GM12878 (cell line): ENCODE measurements at regions not wholly inside any gene's neighbourhood (a gene's known extent, or its start where the extent isn't known, plus 50 kb on each side); places are given as distances from the start of the nearest gene placed in this dataset.
A peak's percentile ranks its signal among the peaks of the same experiment; 100 is the strongest.
"Not testable (repeated sequence)": the region's sequence is repeated elsewhere in the genome, so short reads cannot be mapped to it uniquely, and the experiment has no call there.

ENCODE experiments used
- ATAC-seq: fragments of 200-7000 bp; cut with Tn5 transposase; 3 replicates; pipeline ENCODE4 v1.9.1; 2020; ENCODE audit warnings: mild to moderate bottlenecking, moderate library complexity
- BruUV-seq: library from RNA; stranded (reverse); fragments of 400-500 nt; replicated peaks from 2 replicates; lab custom pipeline; 2021; lab: Mats Ljungman, UMichigan
- CTCF ChIA-PET: fragments of 300-600 bp; sonication (Branson Sonifier 250); formaldehyde crosslinking; extraction: SDS; loops from one replicate; lab custom pipeline; 2021; ENCODE audit warnings: inconsistent platforms; lab: Yijun Ruan, JAX
- POLR2A ChIA-PET: fragments of 350-600 bp; formaldehyde crosslinking; extraction: SDS; loops from one replicate; lab custom pipeline; 2021; ENCODE audit warnings: inconsistent platforms; lab: Charles Lee
- RAD21 ChIA-PET: fragments of 300-600 bp; sonication (Branson Sonifier 250); formaldehyde crosslinking; loops from one replicate; lab custom pipeline; 2023; ENCODE audit warnings: antibody characterized with exemption; ENCODE audit not compliant: unreplicated experiment; lab: Charles Lee
- SMC1A ChIA-PET: fragments of 300-600 bp; sonication (Branson Sonifier 250); formaldehyde crosslinking; loops from one replicate; lab custom pipeline; 2023; ENCODE audit not compliant: unreplicated experiment, uncharacterized antibody; lab: Charles Lee
- DNase-seq: peaks from one replicate; pipeline ENCODE4 v3.0.0-alpha.2; 2011; ENCODE audit warnings: low read depth, low spot score
- FAIRE-seq: peaks from 3 replicates; lab custom pipeline; 2011; peaks lifted over from hg19 to GRCh38; lab: Jason Lieb, UNC
- H2AFZ ChIP-seq: 2 replicates; pipeline ENCODE4 v1.6.0; 2011; ENCODE audit warnings: low read depth, low read length, control low read depth; ENCODE audit not compliant: control insufficient read depth
- H3K27ac ChIP-seq: 2 replicates; pipeline ENCODE4 v1.5.1; 2011; ENCODE audit warnings: control low read depth; ENCODE audit not compliant: control insufficient read depth, insufficient read depth
- H3K27me3 ChIP-seq, 2 experiments: replicated peaks in 1 of 2; 2 replicates each; pipeline versions ENCODE4 v1.6.0 to v1.6.1; 2011; ENCODE audit warnings: low read length in 1 of 2; ENCODE audit not compliant: control insufficient read depth in 2 of 2, insufficient read depth in 2 of 2
- H3K36me3 ChIP-seq, 2 experiments: 2 replicates each; pipeline ENCODE4 v1.5.1; 2011; ENCODE audit warnings: low read length in 1 of 2; ENCODE audit not compliant: control insufficient read depth in 2 of 2, insufficient read depth in 2 of 2
- H3K4me1 ChIP-seq: 2 replicates; pipeline ENCODE4 v1.6.1; 2011; ENCODE audit warnings: mild to moderate bottlenecking, low read length, moderate library complexity, mixed read lengths; ENCODE audit not compliant: control insufficient read depth, insufficient read depth
- H3K4me2 ChIP-seq: 2 replicates; pipeline ENCODE4 v1.6.0; 2011; ENCODE audit warnings: control low read depth; ENCODE audit not compliant: control insufficient read depth, insufficient read depth
- H3K4me3 ChIP-seq: fragments of 200-600 bp; sonication (generic); 2 replicates; pipeline ENCODE4 v1.5.1; 2016
- H3K79me2 ChIP-seq: 2 replicates; pipeline ENCODE4 v1.6.0; 2011; ENCODE audit warnings: low read length; ENCODE audit not compliant: control insufficient read depth, insufficient read depth
- H3K9ac ChIP-seq: 2 replicates; pipeline ENCODE4 v1.8.0; 2011; ENCODE audit warnings: low read length, control low read depth, mixed read lengths; ENCODE audit not compliant: control insufficient read depth, insufficient read depth
- H3K9me3 ChIP-seq: replicated peaks from 3 replicates; pipeline ENCODE4 v1.5.1; 2011; ENCODE audit warnings: mild to moderate bottlenecking, low read length; ENCODE audit not compliant: control insufficient read depth, insufficient read depth
- H4K20me1 ChIP-seq: 2 replicates; pipeline ENCODE4 v1.6.0; 2011; ENCODE audit not compliant: control insufficient read depth, insufficient read depth
- PRDM15 ChIP-seq: fragments of 450-650 bp; formaldehyde crosslinking; IDR thresholded peaks from 2 replicates; pipeline ENCODE4 v1.4.0; 2020; ENCODE audit warnings: mild to moderate bottlenecking, moderate library complexity
- ZBTB4 ChIP-seq: fragments of 450-650 bp; formaldehyde crosslinking; IDR thresholded peaks from 2 replicates; pipeline ENCODE4 v1.4.0; 2022; ENCODE audit warnings: mild to moderate bottlenecking, moderate library complexity
- WGBS: methylation state at CpG from one replicate; pipeline ENCODE4 v1.1.6; 2016; ENCODE audit warnings: low lambda C conversion rate; ENCODE audit not compliant: insufficient replicate concordance, insufficient coverage; ENCODE audit errors: missing lambda C conversion rate; 5-methylcytosine and 5-hydroxymethylcytosine counted together
- in situ Hi-C: fragments of 300-500 bp; cut with MboI; formaldehyde crosslinking; loops from 9 replicates; pipeline ENCODE4 v1.14.3; 2018; ENCODE audit warnings: mixed read lengths
- intact Hi-C: fragments of 100-400 bp; cut with micrococcal nuclease; formaldehyde crosslinking; loops from one replicate; pipeline ENCODE4 v1.14.2; 2022; ENCODE audit not compliant: unreplicated experiment
- TF ChIP-seq, protein P1 (sequence below): fragments of 450-650 bp; IDR thresholded peaks from 2 replicates; pipeline ENCODE4 v1.6.1; 2017; ENCODE audit warnings: mild to moderate bottlenecking, moderate library complexity
- TF ChIP-seq, protein P2 (sequence below): fragments of 450-650 bp; IDR thresholded peaks from 2 replicates; pipeline ENCODE4 v1.6.1; 2017; ENCODE audit warnings: mild to moderate bottlenecking, moderate library complexity

DNA sequence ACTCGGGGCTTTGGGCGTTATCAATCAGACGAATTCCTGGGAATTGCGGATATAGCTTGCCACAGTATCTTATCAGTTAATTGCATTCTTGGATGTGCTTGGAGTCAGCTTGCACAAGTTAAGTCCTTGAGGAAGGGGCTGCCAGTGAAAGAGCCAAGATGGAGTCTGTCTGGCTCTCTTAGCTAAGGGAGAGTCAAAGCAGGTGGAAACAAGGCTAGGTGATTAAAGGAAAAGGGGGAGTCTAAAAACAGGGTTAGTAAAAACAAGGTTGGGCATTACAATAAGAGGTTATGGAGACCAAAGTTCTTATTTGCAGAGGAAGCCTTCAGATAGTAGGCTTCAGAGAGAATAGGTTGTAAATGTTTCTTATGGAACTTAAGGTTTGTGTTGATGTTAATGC is 149.2 kb downstream of the RRAGB start:
- SMC1A ChIA-PET: interaction anchor here (1.2 kb wide), 2 partner anchors 24 to 151 kb away, joined by 3 read pairs; no protein-coding TSS in a partner anchor

More for the DNA sequence above, 149.2 kb downstream of the RRAGB start:
- TF ChIP-seq ZBTB4 (CRISPR knock-in tag): peak; percentile 84
- TF ChIP-seq, protein P1, sequence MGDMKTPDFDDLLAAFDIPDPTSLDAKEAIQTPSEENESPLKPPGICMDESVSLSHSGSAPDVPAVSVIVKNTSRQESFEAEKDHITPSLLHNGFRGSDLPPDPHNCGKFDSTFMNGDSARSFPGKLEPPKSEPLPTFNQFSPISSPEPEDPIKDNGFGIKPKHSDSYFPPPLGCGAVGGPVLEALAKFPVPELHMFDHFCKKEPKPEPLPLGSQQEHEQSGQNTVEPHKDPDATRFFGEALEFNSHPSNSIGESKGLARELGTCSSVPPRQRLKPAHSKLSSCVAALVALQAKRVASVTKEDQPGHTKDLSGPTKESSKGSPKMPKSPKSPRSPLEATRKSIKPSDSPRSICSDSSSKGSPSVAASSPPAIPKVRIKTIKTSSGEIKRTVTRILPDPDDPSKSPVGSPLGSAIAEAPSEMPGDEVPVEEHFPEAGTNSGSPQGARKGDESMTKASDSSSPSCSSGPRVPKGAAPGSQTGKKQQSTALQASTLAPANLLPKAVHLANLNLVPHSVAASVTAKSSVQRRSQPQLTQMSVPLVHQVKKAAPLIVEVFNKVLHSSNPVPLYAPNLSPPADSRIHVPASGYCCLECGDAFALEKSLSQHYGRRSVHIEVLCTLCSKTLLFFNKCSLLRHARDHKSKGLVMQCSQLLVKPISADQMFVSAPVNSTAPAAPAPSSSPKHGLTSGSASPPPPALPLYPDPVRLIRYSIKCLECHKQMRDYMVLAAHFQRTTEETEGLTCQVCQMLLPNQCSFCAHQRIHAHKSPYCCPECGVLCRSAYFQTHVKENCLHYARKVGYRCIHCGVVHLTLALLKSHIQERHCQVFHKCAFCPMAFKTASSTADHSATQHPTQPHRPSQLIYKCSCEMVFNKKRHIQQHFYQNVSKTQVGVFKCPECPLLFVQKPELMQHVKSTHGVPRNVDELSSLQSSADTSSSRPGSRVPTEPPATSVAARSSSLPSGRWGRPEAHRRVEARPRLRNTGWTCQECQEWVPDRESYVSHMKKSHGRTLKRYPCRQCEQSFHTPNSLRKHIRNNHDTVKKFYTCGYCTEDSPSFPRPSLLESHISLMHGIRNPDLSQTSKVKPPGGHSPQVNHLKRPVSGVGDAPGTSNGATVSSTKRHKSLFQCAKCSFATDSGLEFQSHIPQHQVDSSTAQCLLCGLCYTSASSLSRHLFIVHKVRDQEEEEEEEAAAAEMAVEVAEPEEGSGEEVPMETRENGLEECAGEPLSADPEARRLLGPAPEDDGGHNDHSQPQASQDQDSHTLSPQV: peak; percentile 98
- 0 out of 2 replicates have a peak, but pooled peaks have one; percentile 5 for TF ChIP-seq PRDM15
- TF ChIP-seq, protein P2, sequence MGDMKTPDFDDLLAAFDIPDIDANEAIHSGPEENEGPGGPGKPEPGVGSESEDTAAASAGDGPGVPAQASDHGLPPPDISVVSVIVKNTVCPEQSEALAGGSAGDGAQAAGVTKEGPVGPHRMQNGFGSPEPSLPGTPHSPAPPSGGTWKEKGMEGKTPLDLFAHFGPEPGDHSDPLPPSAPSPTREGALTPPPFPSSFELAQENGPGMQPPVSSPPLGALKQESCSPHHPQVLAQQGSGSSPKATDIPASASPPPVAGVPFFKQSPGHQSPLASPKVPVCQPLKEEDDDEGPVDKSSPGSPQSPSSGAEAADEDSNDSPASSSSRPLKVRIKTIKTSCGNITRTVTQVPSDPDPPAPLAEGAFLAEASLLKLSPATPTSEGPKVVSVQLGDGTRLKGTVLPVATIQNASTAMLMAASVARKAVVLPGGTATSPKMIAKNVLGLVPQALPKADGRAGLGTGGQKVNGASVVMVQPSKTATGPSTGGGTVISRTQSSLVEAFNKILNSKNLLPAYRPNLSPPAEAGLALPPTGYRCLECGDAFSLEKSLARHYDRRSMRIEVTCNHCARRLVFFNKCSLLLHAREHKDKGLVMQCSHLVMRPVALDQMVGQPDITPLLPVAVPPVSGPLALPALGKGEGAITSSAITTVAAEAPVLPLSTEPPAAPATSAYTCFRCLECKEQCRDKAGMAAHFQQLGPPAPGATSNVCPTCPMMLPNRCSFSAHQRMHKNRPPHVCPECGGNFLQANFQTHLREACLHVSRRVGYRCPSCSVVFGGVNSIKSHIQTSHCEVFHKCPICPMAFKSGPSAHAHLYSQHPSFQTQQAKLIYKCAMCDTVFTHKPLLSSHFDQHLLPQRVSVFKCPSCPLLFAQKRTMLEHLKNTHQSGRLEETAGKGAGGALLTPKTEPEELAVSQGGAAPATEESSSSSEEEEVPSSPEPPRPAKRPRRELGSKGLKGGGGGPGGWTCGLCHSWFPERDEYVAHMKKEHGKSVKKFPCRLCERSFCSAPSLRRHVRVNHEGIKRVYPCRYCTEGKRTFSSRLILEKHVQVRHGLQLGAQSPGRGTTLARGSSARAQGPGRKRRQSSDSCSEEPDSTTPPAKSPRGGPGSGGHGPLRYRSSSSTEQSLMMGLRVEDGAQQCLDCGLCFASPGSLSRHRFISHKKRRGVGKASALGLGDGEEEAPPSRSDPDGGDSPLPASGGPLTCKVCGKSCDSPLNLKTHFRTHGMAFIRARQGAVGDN: peak; percentile 83; the same call in 1 of the 2 replicates
- ChIA-PET POLR2A (interaction anchor here (1.3 kb wide), 1 partner anchor 42 kb away, joined by 8 read pairs; no protein-coding TSS in a partner anchor), RAD21 (interaction anchor here (1.2 kb wide), 1 partner anchor 64 kb away, joined by 3 read pairs; no protein-coding TSS in a partner anchor)
- H3K9me3 ChIP-seq, H3K4me3 ChIP-seq, H3K36me3 ChIP-seq, ATAC-seq, in situ Hi-C loops, H3K4me2 ChIP-seq, H2AFZ ChIP-seq, H3K27me3 ChIP-seq, DNase-seq, BruUV-seq, H3K4me1 ChIP-seq, H4K20me1 ChIP-seq, H3K79me2 ChIP-seq, CTCF ChIA-PET, FAIRE-seq: not testable (repeated sequence)
- intact Hi-C loops: loop anchor here (1.0 to 10.0 kb wide), 5 partner anchors 42 to 148 kb away; no protein-coding TSS in a partner anchor
- Histone ChIP-seq H3K27ac (peak overlapping the region; percentile 57), H3K9ac (peak overlapping the region; percentile 12; the same call in 1 of the 2 replicates)
- 56% methylated on average over 4 of the region's 4 CpGs for WGBS
